ENCODE measurements at regions not wholly inside any gene's neighbourhood (a gene's known extent, or its start where the extent isn't known, plus 50 kb on each side); places are given as distances from the start of the nearest gene placed in this dataset.

- TF ChIP-seq CTCF (IDR thresholded peaks at IDR 0.05; ENCODE audit: low read depth, low read length, missing control alignments), result no peak
- no peak overlapping the region for H3K4me3 ChIP-seq (replicated peaks; ENCODE audit: low read depth, low read length)
- no peak for DNase-seq (ENCODE audit: extremely low read depth, low read depth)
These were observed 789.5 kb downstream of the TECRL start for GRCh38 chr4:63619771-63620170.

- DNase-seq (ENCODE audit: extremely low read depth, low read depth), result no peak
- TF ChIP-seq CTCF (IDR thresholded peaks at IDR 0.05; ENCODE audit: low read depth, low read length, missing control alignments), result no peak
- no peak overlapping the region for H3K4me3 ChIP-seq (replicated peaks; ENCODE audit: low read depth, low read length)
These were observed 790.1 kb downstream of the TECRL start for GRCh38 chr4:63618883-63619718.

- DNase-seq (ENCODE audit: extremely low read depth, low read depth), result no peak
- H3K4me3 ChIP-seq (replicated peaks; ENCODE audit: low read depth, low read length), result no peak overlapping the region
- no peak for TF ChIP-seq CTCF (IDR thresholded peaks at IDR 0.05; ENCODE audit: low read depth, low read length, missing control alignments)
These were observed 801.9 kb downstream of the TECRL start for GRCh38 chr4:63607169-63607872.

- no peak for TF ChIP-seq CTCF (IDR thresholded peaks at IDR 0.05; ENCODE audit: low read depth, low read length, missing control alignments)
- H3K4me3 ChIP-seq (replicated peaks; ENCODE audit: low read depth, low read length), result no peak overlapping the region
- no peak for DNase-seq (ENCODE audit: extremely low read depth, low read depth)
These were observed 819.5 kb downstream of the TECRL start for GRCh38 chr4:63589796-63590195.

GRCh38 chr4:63583561-63583960 lies 825.7 kb downstream of the TECRL start:
- no peak for DNase-seq (ENCODE audit: extremely low read depth, low read depth)
- no peak overlapping the region for H3K4me3 ChIP-seq (replicated peaks; ENCODE audit: low read depth, low read length)
- TF ChIP-seq CTCF (IDR thresholded peaks at IDR 0.05; ENCODE audit: low read depth, low read length, missing control alignments), result no peak

GRCh38 chr4:63583007-63583406 lies 826.2 kb downstream of the TECRL start:
- no peak overlapping the region for H3K4me3 ChIP-seq (replicated peaks; ENCODE audit: low read depth, low read length)
- TF ChIP-seq CTCF (IDR thresholded peaks at IDR 0.05; ENCODE audit: low read depth, low read length, missing control alignments), result no peak
- DNase-seq (ENCODE audit: extremely low read depth, low read depth), result no peak
